ENCODE measurements at regions not wholly inside any gene's neighbourhood (a gene's known extent, or its start where the extent isn't known, plus 50 kb on each side); places are given as distances from the start of the nearest gene placed in this dataset.

- DNase-seq = no peak
These were observed 384.9 kb downstream of the KCNRG start for GRCh38 chr13:50400035-50400726.

- DNase-seq = no peak
These were observed 385.8 kb downstream of the KCNRG start for GRCh38 chr13:50401049-50401505.

- DNase-seq = no peak
These were observed 386.6 kb downstream of the KCNRG start for GRCh38 chr13:50401721-50402465.

- DNase-seq = no peak
These were observed 388.1 kb downstream of the KCNRG start for GRCh38 chr13:50403311-50403710.

- DNase-seq = no peak
These were observed 388.9 kb downstream of the KCNRG start for GRCh38 chr13:50404116-50404515.

GRCh38 chr13:50404769-50405168 is 389.5 kb downstream of the KCNRG start:
- DNase-seq = no peak

GRCh38 chr13:50406831-50407230 is 391.6 kb downstream of the KCNRG start:
- no peak for DNase-seq

GRCh38 chr13:50408068-50408467 is 392.8 kb downstream of the KCNRG start:
- no peak for DNase-seq

GRCh38 chr13:50409220-50409619 is 394.0 kb downstream of the KCNRG start:
- no peak for DNase-seq

- DNase-seq = no peak
These were observed 395.9 kb downstream of the KCNRG start for GRCh38 chr13:50410921-50411746.

- DNase-seq = no peak
These were observed 396.9 kb downstream of the KCNRG start for GRCh38 chr13:50412046-50412617.

- no peak for DNase-seq
These were observed 399.4 kb downstream of the KCNRG start for GRCh38 chr13:50414640-50415039.

- no peak for DNase-seq
These were observed 400.2 kb downstream of the KCNRG start for GRCh38 chr13:50415428-50415827.

- DNase-seq = no peak
These were observed 402.4 kb downstream of the KCNRG start for GRCh38 chr13:50417597-50417996.

GRCh38 chr13:50419331-50419865 is 404.2 kb downstream of the KCNRG start:
- DNase-seq = no peak

GRCh38 chr13:50419896-50420295 is 404.7 kb downstream of the KCNRG start:
- DNase-seq = no peak

- DNase-seq = no peak
These were observed 405.7 kb downstream of the KCNRG start for GRCh38 chr13:50420718-50421472.

GRCh38 chr13:50421473-50422130 is 406.4 kb downstream of the KCNRG start:
- DNase-seq = no peak

- no peak for DNase-seq
These were observed 407.2 kb downstream of the KCNRG start for GRCh38 chr13:50422181-50423148.

- no peak for DNase-seq
These were observed 409.7 kb downstream of the KCNRG start for GRCh38 chr13:50424993-50425392.

All from stimulated activated CD4-positive, alpha-beta T cell treated with anti-CD3 and anti-CD28 coated beads, Interleukin-12 subunit alpha, Interleukin-12 subunit beta, amount 100 ng/mL, for 4 hours (primary cell).